NCI-H1092 (cell line): ENCODE measurements at regions not wholly inside any gene's neighbourhood (a gene's known extent, or its start where the extent isn't known, plus 50 kb on each side); places are given as distances from the start of the nearest gene placed in this dataset.

Experiments
- DNase-seq: peaks from one replicate; lab custom pipeline; 2025; lab: John Stamatoyannopoulos, UW

DNA sequence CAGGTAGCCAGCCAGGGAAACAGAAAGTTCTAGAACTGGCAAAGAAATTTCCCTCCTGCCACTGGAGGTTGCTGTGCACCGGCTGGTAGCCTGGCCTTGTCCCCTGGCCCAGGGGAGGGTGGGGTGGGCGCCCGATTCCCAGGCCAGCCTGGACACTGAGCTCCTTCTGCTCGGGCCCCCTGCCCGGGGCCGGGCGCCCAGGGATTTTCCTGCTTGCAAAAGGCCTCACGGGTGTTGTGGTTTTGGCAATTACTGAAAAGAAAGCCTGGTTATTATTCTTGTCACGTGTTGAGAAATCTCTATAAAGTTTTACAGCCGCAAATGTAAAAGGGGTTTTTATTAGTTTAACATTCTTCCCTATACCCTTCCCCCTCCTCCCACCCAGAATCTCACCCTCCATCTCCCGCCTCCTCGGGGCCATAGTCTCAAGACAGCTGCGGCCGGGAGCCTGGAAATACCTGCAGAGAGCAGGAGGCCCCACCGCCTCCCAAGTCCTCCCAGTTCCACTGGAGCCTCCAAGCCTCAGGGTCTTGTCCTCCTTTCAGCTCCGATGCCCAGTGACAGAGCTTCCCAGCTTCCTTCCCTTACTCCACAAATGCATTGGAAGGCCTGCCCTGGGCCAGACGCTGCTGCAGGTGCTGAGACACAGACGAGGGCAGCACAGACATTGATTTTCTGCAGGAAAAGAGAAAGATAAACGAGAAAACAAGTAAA, 1515.6 kb downstream of the TBC1D22A start:
- no peak for DNase-seq

GRCh38 chr22:48276994-48277867, 1514.8 kb downstream of the TBC1D22A start:
- DNase-seq: no peak

GRCh38 chr22:48275412-48275811, 1513.0 kb downstream of the TBC1D22A start:
- no peak for DNase-seq

GRCh38 chr22:48270731-48271130, 1508.3 kb downstream of the TBC1D22A start:
- no peak for DNase-seq

- no peak for DNase-seq
Measured at GRCh38 chr22:48268771-48269552, 1506.5 kb downstream of the TBC1D22A start.

GRCh38 chr22:48268293-48268692, 1505.8 kb downstream of the TBC1D22A start:
- no peak for DNase-seq

- DNase-seq: no peak
Measured at GRCh38 chr22:48267681-48268080, 1505.2 kb downstream of the TBC1D22A start.

DNA sequence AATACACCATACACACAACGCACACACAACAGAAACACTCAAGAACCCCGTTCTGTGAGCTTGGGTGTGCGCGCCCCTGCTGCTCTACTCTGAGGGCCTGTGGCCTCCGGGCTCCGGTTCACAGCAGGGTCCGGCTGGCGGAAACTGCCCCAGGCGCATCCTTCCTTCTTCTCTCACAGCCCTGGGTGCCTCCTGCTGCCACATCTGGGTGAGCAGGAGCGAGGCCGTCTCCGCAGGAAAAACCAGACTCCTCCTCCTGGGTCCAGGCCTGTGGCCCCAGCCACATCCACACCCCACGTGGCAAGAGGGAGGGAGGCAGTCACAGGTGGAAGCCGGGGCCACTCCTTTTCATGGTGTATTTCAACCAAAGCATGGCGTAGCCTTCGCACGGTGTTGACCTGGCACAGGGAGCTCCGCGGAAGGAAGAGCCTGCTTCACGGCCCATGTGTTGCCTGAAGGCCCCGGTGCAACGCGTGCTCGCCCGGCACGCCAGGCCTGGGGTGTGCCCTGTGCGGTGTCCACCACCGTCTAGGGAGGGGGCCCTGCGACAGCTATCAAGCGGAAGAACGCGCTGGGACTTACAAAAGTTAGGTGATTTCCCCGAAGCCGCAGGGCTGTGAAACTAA, 1502.7 kb downstream of the TBC1D22A start:
- DNase-seq: no peak

- no peak for DNase-seq
Measured at GRCh38 chr22:48264586-48264985, 1502.1 kb downstream of the TBC1D22A start.

DNA sequence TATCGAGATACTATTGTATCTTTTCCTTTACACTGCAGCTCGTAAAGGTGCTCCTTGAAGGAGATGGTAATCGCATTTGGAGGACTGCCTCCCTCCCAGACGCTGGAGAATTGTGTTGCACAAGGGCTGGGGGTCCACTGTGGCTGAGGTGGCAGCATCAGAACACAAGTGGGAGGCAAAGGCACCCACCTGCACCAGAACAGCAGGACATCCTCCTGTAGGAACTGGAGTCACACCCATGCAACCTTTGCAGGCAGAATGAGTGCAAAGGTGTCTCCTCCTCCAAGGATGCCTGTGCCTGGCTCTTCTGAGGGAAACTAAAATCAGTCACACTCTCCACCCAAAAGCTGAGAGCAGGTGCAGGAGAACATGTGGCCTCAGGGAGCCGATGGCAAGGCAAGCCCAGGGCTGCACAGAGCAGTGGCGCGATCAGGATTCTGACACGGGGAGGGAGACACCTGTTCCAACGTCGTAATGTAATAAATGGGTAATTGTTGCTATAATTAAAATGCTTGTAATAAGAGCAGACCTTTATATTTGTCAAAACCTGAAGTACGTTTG, 1501.4 kb downstream of the TBC1D22A start:
- DNase-seq: no peak

- no peak for DNase-seq
Measured at GRCh38 chr22:48263431-48263765, 1500.9 kb downstream of the TBC1D22A start.

DNA sequence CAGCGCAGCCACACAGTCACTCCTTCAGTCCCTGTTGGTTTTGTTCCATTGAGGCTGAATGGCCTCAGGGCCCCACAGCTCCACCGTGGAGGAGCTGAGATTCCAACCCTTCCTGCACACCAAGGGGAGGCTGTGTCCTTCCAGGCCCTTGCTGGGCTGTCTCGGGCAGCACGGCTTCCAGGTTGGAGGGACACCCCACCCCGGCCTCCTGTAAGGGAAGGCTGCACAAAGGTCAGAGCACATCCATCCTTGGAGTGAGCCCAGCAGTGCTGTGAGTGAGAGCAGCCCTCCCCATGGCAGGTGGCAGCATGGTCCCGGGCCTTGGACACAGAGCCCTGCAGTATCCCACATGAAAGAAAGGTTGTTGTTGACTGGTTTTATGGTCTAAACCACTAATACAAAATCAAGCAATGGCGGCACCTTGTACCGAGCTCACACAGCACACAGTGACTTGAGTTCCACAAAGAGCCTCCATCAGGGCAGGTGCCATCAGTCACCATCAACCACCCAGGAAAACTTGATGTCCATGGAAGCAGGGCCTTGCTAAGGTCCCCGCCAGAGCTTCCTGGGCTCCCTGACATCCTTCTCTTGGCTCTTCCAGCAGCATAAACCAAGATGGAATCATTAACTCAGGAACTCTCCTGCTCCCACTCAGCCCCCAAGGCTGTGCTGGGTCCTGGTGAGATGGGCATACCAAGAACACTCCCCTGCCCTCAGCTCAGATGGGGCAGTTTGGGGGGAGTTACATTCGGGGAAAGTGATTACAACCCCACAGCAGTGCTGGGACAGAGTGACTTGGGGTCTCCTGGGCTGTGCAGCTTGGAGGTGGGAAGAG, 1500.4 kb downstream of the TBC1D22A start:
- DNase-seq: no peak

DNA sequence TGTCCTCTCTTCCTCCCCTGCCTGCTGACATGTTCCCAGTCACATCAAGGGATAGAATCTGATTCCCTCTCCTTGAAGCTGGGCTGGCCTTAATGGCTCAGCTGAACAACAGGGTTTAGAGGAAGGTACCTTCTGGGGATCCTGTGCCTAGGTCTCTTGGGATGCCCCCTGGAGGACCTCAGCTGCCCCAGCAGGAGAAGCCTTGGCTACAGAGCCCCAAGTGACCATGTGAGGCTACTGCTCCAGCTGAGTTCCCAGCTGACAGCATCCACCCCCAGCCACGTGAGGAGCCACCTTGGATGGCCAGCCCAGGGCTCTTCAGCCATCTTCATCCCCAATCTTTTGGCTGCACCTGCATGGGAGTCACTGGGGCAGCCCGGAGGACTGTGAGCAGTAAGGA, 1499.3 kb downstream of the TBC1D22A start:
- no peak for DNase-seq

DNA sequence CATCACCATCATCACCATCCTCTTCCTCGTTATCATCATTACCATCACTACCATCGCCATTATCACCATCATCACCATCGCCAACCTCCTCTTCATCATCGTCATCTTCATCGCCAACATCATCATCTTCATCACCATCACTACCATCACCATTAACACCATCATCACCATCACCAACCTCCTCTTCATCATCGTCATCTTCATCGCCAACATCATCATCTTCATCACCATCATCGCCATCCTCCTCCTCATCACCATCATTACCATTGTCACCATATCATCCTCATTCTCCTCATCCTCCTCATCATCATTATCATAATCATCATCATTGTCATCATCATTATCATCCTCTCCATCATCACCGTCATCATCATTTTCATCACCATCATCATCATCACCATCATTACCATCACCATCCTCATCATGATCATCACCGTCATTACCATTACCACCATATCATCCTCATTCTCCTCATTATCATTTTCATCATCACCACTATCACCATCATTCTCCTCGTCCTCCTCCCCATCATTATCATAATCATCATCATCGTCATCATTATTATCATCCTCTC, 1498.7 kb downstream of the TBC1D22A start:
- DNase-seq: no peak

- no peak for DNase-seq
Measured at GRCh38 chr22:48259991-48260670, 1497.7 kb downstream of the TBC1D22A start.

- DNase-seq: no peak
Measured at GRCh38 chr22:48258811-48259210, 1496.4 kb downstream of the TBC1D22A start.

DNA sequence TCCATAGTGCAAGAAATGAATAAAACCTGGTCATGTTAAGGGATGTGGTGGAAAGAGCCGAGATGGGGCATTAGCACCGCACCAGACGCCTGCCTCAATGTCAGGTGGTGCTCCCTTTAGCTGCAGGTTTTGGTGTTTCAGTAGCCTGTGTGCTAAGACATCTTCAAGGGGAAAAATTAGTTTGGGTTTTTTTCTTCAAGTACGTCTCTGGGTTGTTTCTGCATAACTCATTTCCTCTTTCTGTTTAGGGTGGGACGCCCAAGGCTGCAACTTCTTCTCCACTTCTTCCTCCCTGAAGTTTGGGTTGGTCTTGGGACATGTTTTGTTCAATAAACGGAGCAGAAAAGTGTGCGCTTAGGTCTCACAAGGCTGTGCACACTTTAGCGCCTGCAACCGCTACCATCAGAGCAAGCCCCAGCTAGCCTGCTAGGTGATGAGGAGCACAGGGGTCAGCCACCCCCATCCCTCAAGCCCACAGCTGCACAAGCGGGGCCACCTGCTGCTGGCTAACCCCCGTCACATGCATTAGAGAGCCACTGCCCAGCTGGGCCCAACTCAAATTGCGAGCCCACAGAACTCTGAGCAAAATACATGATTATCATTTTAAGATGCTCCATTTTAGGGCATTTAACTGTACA, 1495.7 kb downstream of the TBC1D22A start:
- DNase-seq: no peak

GRCh38 chr22:48257685-48258055, 1495.2 kb downstream of the TBC1D22A start:
- no peak for DNase-seq
